AG08395 (cell line): ENCODE measurements at regions not wholly inside any gene's neighbourhood (a gene's known extent, or its start where the extent isn't known, plus 50 kb on each side); places are given as distances from the start of the nearest gene placed in this dataset.

Source experiments
- DNase-seq: peaks from one replicate; pipeline ENCODE4 v3.0.0; 2012; ENCODE audit warnings: mixed read lengths, low spot score

GRCh38 chr2:43055086-43055912, 171.1 kb downstream of the ZFP36L2 start:
- DNase-seq: no peak

DNA sequence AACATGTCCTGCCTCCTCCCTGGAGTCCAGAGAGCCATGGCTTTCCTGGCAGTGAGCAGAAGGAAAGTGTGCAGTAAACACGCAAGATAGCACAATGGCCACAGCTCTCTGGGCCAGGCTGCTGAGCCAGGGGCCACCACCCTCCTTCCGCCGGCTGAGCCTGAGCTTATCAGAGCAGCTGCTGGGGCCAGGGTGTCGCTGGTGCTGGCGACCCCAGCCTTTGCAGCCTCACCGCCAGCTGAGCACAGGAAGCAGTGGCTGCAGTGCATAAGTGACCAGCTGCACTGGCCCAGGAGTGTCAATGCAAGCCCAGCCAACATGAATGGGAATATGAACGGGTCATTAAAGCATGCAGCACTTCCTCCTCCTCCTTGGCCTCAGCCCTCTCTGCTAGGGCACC, 172.0 kb downstream of the ZFP36L2 start:
- no peak for DNase-seq

- DNase-seq: no peak
Observed at GRCh38 chr2:43052944-43053306, 173.5 kb downstream of the ZFP36L2 start.

DNA sequence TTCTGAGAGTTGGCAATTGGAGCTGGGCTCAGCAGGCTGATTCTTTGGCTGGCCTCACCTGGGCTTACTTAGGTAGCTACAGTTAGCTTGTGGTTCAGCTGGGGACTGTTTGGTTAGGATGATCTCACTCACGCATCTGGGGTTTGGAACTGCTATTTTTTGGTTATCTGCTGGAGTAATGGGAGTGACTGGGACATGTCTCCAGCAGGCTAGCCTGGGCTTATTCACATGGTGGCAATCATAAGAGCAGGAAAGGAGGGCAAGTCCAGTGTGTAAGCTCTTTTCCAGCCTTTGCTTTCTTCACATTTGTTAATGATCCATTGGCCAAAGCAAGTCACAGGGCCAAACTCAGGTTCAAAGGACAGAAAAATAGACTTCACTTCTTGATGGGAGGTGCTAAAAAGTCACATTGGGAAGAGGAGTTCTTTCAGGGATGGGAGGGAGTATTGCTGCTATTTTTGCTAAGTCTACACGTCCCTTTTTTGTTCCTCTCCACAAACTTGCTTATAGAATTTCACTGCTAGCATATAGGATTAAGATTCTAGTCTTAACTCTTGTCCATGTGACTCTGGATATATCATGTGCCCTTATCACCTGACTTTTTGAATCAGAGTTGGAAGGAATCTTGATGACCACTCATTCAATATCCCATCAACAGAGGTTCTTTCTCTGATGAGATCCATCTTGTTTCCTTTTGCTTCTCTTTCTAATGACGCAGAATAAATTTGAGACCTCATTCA, 174.0 kb downstream of the ZFP36L2 start:
- DNase-seq: no peak

DNA sequence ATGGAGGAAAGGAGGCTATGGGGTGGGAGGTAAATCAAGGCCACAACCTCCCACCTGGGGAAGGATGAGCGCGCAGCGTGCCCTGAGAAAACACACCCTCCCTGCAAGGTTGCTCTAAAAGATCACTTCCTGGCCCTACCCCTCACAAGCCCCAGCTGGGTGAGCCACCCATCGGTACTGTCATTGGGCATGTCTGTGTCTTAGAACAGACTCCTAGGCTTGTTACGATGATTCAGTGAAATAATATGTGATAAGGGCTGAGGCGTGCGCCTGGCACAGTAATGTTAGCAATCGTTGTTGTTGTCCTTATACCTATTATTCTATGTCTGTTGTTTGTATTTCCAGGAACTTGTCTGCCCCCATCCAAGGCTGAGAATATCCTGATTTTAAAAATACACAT, 175.1 kb downstream of the ZFP36L2 start:
- no peak for DNase-seq

GRCh38 chr2:43050866-43051265, 175.5 kb downstream of the ZFP36L2 start:
- no peak for DNase-seq

- DNase-seq: no peak
Observed at GRCh38 chr2:43049836-43050801, 176.3 kb downstream of the ZFP36L2 start.

GRCh38 chr2:43047187-43047780, 179.1 kb downstream of the ZFP36L2 start:
- no peak for DNase-seq

DNA sequence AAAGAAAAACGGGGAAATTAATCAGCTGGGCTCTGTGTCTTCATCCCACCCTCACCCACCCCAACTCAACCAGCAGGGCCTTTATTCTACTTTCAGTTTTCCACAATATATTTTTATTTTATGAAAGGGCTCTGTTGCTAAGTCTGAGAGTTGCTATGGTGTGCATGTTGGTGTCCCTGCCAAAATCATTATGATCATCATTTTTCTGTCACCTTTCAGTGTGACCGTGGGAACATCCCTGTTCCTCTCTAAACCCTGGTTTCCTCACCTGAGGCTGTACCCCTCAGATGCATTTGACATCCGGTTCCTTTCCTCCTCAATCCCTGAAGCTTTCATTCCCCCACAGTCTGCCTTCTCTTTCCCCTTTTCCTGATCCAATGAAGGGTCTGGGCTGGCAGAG, 180.5 kb downstream of the ZFP36L2 start:
- no peak for DNase-seq

- DNase-seq: no peak
Observed at GRCh38 chr2:43044093-43044681, 182.2 kb downstream of the ZFP36L2 start.

- DNase-seq: no peak
Observed at GRCh38 chr2:43043553-43043870, 182.9 kb downstream of the ZFP36L2 start.

GRCh38 chr2:43041661-43042360, 184.6 kb downstream of the ZFP36L2 start:
- peak; percentile 91 for DNase-seq

DNA sequence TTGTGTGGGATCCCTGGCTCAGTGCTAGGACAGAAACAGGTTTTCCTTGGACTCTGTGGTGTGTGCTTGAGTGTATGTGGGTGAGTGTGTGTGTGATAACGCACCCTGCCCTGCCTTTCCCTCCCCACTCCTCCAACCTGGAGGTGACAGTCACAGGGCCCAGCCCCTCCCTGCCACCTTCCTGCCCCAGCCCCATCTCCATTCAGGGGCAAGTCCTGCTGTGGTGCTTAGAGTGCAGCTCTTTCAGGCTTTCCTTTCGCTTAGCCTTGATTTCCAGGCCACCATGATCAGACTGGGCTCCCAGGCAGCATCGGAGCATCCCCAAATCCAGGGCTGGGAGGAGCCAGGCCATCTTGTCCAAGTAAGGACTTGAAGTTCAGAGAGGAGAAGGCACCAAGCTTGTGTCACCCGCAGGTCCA, 185.2 kb downstream of the ZFP36L2 start:
- DNase-seq: no peak

GRCh38 chr2:43040084-43040854, 186.1 kb downstream of the ZFP36L2 start:
- no peak for DNase-seq

DNA sequence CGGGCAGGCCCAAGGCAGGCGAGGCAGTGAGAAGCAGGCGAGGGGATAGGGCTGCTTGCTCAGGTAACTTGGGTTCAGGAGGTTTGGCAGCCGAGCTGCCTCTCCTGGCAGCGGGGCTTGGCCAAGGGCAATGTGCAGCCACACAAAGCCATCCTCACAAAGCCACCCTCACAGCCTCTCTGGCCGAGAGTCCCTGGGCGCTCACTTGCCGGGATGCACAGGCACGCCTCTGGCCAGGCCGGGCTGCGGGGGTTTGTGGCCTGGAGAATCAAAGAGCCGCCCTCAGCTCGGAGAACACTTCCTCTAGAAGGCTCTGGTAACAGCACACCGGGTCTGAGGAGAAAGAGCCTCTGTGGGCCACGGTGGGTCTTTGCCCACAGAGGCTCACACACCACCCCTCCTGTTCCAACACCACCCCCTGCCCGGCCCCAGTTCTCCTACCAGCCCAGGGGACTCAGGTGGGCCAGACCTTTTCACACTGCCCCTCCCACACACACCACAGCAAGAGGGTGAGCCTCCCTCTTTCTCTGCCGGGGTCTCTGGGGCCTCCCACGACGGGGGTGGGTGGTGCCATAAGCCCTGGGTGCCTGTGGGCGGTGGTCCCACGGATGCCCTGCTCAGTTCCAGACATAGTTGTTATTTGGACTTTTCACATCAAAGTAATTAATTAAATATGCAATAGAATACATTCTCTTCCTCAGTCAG, 186.9 kb downstream of the ZFP36L2 start:
- DNase-seq: no peak

GRCh38 chr2:43038696-43039094, 187.7 kb downstream of the ZFP36L2 start:
- DNase-seq: no peak

- DNase-seq: no peak
Observed at GRCh38 chr2:43038034-43038695, 188.2 kb downstream of the ZFP36L2 start.

DNA sequence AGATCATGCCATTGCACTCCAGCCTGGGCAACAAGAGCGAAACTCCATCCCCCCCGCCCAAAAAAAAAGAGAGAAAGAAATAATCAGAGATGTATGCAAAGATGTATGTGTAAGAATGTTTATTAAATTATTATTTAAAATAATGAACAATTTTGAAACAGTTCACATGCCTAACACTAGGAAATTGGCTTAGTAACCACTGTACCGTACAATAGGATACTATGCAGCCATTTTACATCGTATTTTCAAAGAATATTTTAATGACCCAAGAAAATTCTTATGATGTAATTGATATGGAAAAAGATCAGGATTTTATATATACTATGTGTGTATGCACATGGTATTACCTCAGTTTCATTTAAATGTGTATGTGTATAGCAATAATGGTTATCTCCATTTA, 190.5 kb downstream of the ZFP36L2 start:
- no peak for DNase-seq

GRCh38 chr2:43034921-43035320, 191.5 kb downstream of the ZFP36L2 start:
- no peak for DNase-seq
